ENCODE measurements at regions not wholly inside any gene's neighbourhood (a gene's known extent, or its start where the extent isn't known, plus 50 kb on each side); places are given as distances from the start of the nearest gene placed in this dataset.

GRCh38 chr11:96622026-96622634 is 232.3 kb downstream of the JRKL start:
- Histone ChIP-seq H3K4me1 (ENCODE audit: control insufficient read depth in 3 of 3, insufficient read depth in 3 of 3, low read length in 3 of 3) (peaks cover 0 to 6% (median 0%) of the 10 kb centered on the region in 3 donors), H3K27me3 (ENCODE audit: control insufficient read depth in 3 of 3, insufficient read depth in 3 of 3, low read length in 3 of 3) (no peaks in the 10 kb centered on the region), H3K36me3 (ENCODE audit: control insufficient read depth in 3 of 3, insufficient read depth in 3 of 3, low read length in 3 of 3) (no peaks in the 10 kb centered on the region), H3K27ac (ENCODE audit: low read depth, low read length) (peak overlapping the region; percentile 37), H3K9me3 (ENCODE audit: control insufficient read depth in 3 of 3, low read length in 3 of 3) (peaks cover 0 to 2% (median 0%) of the 10 kb centered on the region in 3 donors), H3K9ac (ENCODE audit: low read depth in 1 of 3, low read length in 3 of 3) (no peak overlapping the region), H3K4me3 (ENCODE audit: low read length in 3 of 3) (no peak overlapping the region)

- H3K4me1 ChIP-seq (ENCODE audit: control insufficient read depth in 3 of 3, insufficient read depth in 3 of 3, low read length in 3 of 3): peaks cover 0 to 6% (median 0%) of the 10 kb centered on the region in 3 donors
- H3K36me3 ChIP-seq (ENCODE audit: control insufficient read depth in 3 of 3, insufficient read depth in 3 of 3, low read length in 3 of 3): no peaks in the 10 kb centered on the region
- H3K9ac ChIP-seq (ENCODE audit: low read depth in 1 of 3, low read length in 3 of 3): no peak overlapping the region
- H3K4me3 ChIP-seq (ENCODE audit: low read length in 3 of 3): no peak overlapping the region
- H3K9me3 ChIP-seq (ENCODE audit: control insufficient read depth in 3 of 3, low read length in 3 of 3): peaks cover 0 to 2% (median 0%) of the 10 kb centered on the region in 3 donors
- H3K27ac ChIP-seq (ENCODE audit: low read depth, low read length): no peak overlapping the region
- H3K27me3 ChIP-seq (ENCODE audit: control insufficient read depth in 3 of 3, insufficient read depth in 3 of 3, low read length in 3 of 3): no peaks in the 10 kb centered on the region
These were observed 234.3 kb downstream of the JRKL start for GRCh38 chr11:96624126-96624525.

GRCh38 chr11:96627376-96627775 is 237.6 kb downstream of the JRKL start:
- no peak overlapping the region for H3K4me3 ChIP-seq (ENCODE audit: low read length in 3 of 3)
- no peaks in the 10 kb centered on the region for H3K27me3 ChIP-seq (ENCODE audit: control insufficient read depth in 3 of 3, insufficient read depth in 3 of 3, low read length in 3 of 3)
- H3K4me1 ChIP-seq (ENCODE audit: control insufficient read depth in 3 of 3, insufficient read depth in 3 of 3, low read length in 3 of 3): no peaks in the 10 kb centered on the region
- no peaks in the 10 kb centered on the region for H3K36me3 ChIP-seq (ENCODE audit: control insufficient read depth in 3 of 3, insufficient read depth in 3 of 3, low read length in 3 of 3)
- H3K9me3 ChIP-seq (ENCODE audit: control insufficient read depth in 3 of 3, low read length in 3 of 3): peaks cover 0 to 2% (median 0%) of the 10 kb centered on the region in 3 donors
- no peak overlapping the region for H3K9ac ChIP-seq (ENCODE audit: low read depth in 1 of 3, low read length in 3 of 3)
- no peak overlapping the region for H3K27ac ChIP-seq (ENCODE audit: low read depth, low read length)

- Histone ChIP-seq H3K9ac (ENCODE audit: low read depth in 1 of 3, low read length in 3 of 3) (no peak overlapping the region), H3K9me3 (ENCODE audit: control insufficient read depth in 3 of 3, low read length in 3 of 3) (no peaks in the 10 kb centered on the region), H3K4me3 (ENCODE audit: low read length in 3 of 3) (no peak overlapping the region), H3K27ac (ENCODE audit: low read depth, low read length) (no peak overlapping the region), H3K36me3 (ENCODE audit: control insufficient read depth in 3 of 3, insufficient read depth in 3 of 3, low read length in 3 of 3) (no peaks in the 10 kb centered on the region), H3K27me3 (ENCODE audit: control insufficient read depth in 3 of 3, insufficient read depth in 3 of 3, low read length in 3 of 3) (no peaks in the 10 kb centered on the region), H3K4me1 (ENCODE audit: control insufficient read depth in 3 of 3, insufficient read depth in 3 of 3, low read length in 3 of 3) (no peaks in the 10 kb centered on the region)
These were observed 245.8 kb downstream of the JRKL start for GRCh38 chr11:96635655-96636054.

GRCh38 chr11:96641261-96641660 is 251.4 kb downstream of the JRKL start:
- H3K27ac ChIP-seq (ENCODE audit: low read depth, low read length): no peak overlapping the region
- no peak overlapping the region for H3K9ac ChIP-seq (ENCODE audit: low read depth in 1 of 3, low read length in 3 of 3)
- no peaks in the 10 kb centered on the region for H3K4me1 ChIP-seq (ENCODE audit: control insufficient read depth in 3 of 3, insufficient read depth in 3 of 3, low read length in 3 of 3)
- no peaks in the 10 kb centered on the region for H3K36me3 ChIP-seq (ENCODE audit: control insufficient read depth in 3 of 3, insufficient read depth in 3 of 3, low read length in 3 of 3)
- H3K9me3 ChIP-seq (ENCODE audit: control insufficient read depth in 3 of 3, low read length in 3 of 3): no peaks in the 10 kb centered on the region
- H3K27me3 ChIP-seq (ENCODE audit: control insufficient read depth in 3 of 3, insufficient read depth in 3 of 3, low read length in 3 of 3): no peaks in the 10 kb centered on the region
- H3K4me3 ChIP-seq (ENCODE audit: low read length in 3 of 3): no peak overlapping the region

GRCh38 chr11:96642583-96642982 is 252.8 kb downstream of the JRKL start:
- H3K9ac ChIP-seq (ENCODE audit: low read depth in 1 of 3, low read length in 3 of 3): no peak overlapping the region
- H3K4me1 ChIP-seq (ENCODE audit: control insufficient read depth in 3 of 3, insufficient read depth in 3 of 3, low read length in 3 of 3): no peaks in the 10 kb centered on the region
- no peak overlapping the region for H3K27ac ChIP-seq (ENCODE audit: low read depth, low read length)
- no peak overlapping the region for H3K4me3 ChIP-seq (ENCODE audit: low read length in 3 of 3)
- no peaks in the 10 kb centered on the region for H3K36me3 ChIP-seq (ENCODE audit: control insufficient read depth in 3 of 3, insufficient read depth in 3 of 3, low read length in 3 of 3)
- H3K9me3 ChIP-seq (ENCODE audit: control insufficient read depth in 3 of 3, low read length in 3 of 3): no peaks in the 10 kb centered on the region
- H3K27me3 ChIP-seq (ENCODE audit: control insufficient read depth in 3 of 3, insufficient read depth in 3 of 3, low read length in 3 of 3): no peaks in the 10 kb centered on the region

GRCh38 chr11:96643173-96643572 is 253.4 kb downstream of the JRKL start:
- H3K27me3 ChIP-seq (ENCODE audit: control insufficient read depth in 3 of 3, insufficient read depth in 3 of 3, low read length in 3 of 3): no peaks in the 10 kb centered on the region
- H3K4me1 ChIP-seq (ENCODE audit: control insufficient read depth in 3 of 3, insufficient read depth in 3 of 3, low read length in 3 of 3): no peaks in the 10 kb centered on the region
- no peak overlapping the region for H3K9ac ChIP-seq (ENCODE audit: low read depth in 1 of 3, low read length in 3 of 3)
- H3K4me3 ChIP-seq (ENCODE audit: low read length in 3 of 3): no peak overlapping the region
- no peak overlapping the region for H3K27ac ChIP-seq (ENCODE audit: low read depth, low read length)
- no peaks in the 10 kb centered on the region for H3K36me3 ChIP-seq (ENCODE audit: control insufficient read depth in 3 of 3, insufficient read depth in 3 of 3, low read length in 3 of 3)
- H3K9me3 ChIP-seq (ENCODE audit: control insufficient read depth in 3 of 3, low read length in 3 of 3): no peaks in the 10 kb centered on the region

GRCh38 chr11:96647621-96648020 is 257.8 kb downstream of the JRKL start:
- Histone ChIP-seq H3K36me3 (ENCODE audit: control insufficient read depth in 3 of 3, insufficient read depth in 3 of 3, low read length in 3 of 3) (no peaks in the 10 kb centered on the region), H3K27ac (ENCODE audit: low read depth, low read length) (no peak overlapping the region), H3K4me3 (ENCODE audit: low read length in 3 of 3) (no peak overlapping the region)

GRCh38 chr11:96648991-96649390 is 259.2 kb downstream of the JRKL start:
- no peaks in the 10 kb centered on the region for H3K36me3 ChIP-seq (ENCODE audit: control insufficient read depth in 3 of 3, insufficient read depth in 3 of 3, low read length in 3 of 3)
- no peaks in the 10 kb centered on the region for H3K9me3 ChIP-seq (ENCODE audit: control insufficient read depth in 3 of 3, low read length in 3 of 3)

More at GRCh38 chr11:96647621-96648020, 257.8 kb downstream of the JRKL start:
- Histone ChIP-seq H3K9me3 (ENCODE audit: control insufficient read depth in 3 of 3, low read length in 3 of 3) (no peaks in the 10 kb centered on the region), H3K9ac (ENCODE audit: low read depth in 1 of 3, low read length in 3 of 3) (no peak overlapping the region), H3K4me1 (ENCODE audit: control insufficient read depth in 3 of 3, insufficient read depth in 3 of 3, low read length in 3 of 3) (no peaks in the 10 kb centered on the region), H3K27me3 (ENCODE audit: control insufficient read depth in 3 of 3, insufficient read depth in 3 of 3, low read length in 3 of 3) (no peaks in the 10 kb centered on the region)

GRCh38 chr11:96652516-96652915 is 262.7 kb downstream of the JRKL start:
- Histone ChIP-seq H3K9ac (ENCODE audit: low read depth in 1 of 3, low read length in 3 of 3) (no peak overlapping the region), H3K9me3 (ENCODE audit: control insufficient read depth in 3 of 3, low read length in 3 of 3) (no peaks in the 10 kb centered on the region), H3K27ac (ENCODE audit: low read depth, low read length) (no peak overlapping the region), H3K36me3 (ENCODE audit: control insufficient read depth in 3 of 3, insufficient read depth in 3 of 3, low read length in 3 of 3) (no peaks in the 10 kb centered on the region), H3K27me3 (ENCODE audit: control insufficient read depth in 3 of 3, insufficient read depth in 3 of 3, low read length in 3 of 3) (no peaks in the 10 kb centered on the region), H3K4me1 (ENCODE audit: control insufficient read depth in 3 of 3, insufficient read depth in 3 of 3, low read length in 3 of 3) (no peaks in the 10 kb centered on the region), H3K4me3 (ENCODE audit: low read length in 3 of 3) (no peak overlapping the region)

More at GRCh38 chr11:96648991-96649390, 259.2 kb downstream of the JRKL start:
- no peak overlapping the region for H3K27ac ChIP-seq (ENCODE audit: low read depth, low read length)
- H3K4me1 ChIP-seq (ENCODE audit: control insufficient read depth in 3 of 3, insufficient read depth in 3 of 3, low read length in 3 of 3): no peaks in the 10 kb centered on the region
- H3K27me3 ChIP-seq (ENCODE audit: control insufficient read depth in 3 of 3, insufficient read depth in 3 of 3, low read length in 3 of 3): no peaks in the 10 kb centered on the region
- H3K4me3 ChIP-seq (ENCODE audit: low read length in 3 of 3): no peak overlapping the region
- H3K9ac ChIP-seq (ENCODE audit: low read depth in 1 of 3, low read length in 3 of 3): no peak overlapping the region

All from skeletal muscle tissue (tissue), 3 donors.